H1 (cell line): ENCODE measurements at regions not wholly inside any gene's neighbourhood (a gene's known extent, or its start where the extent isn't known, plus 50 kb on each side); places are given as distances from the start of the nearest gene placed in this dataset.

Experiments used
- GABPA ChIP-seq: IDR thresholded peaks from 2 replicates; pipeline ENCODE4 v1.6.1; 2011; ENCODE audit warnings: mild to moderate bottlenecking, low read length, moderate library complexity, borderline replicate concordance; ENCODE audit not compliant: insufficient read depth
- JUN ChIP-seq: IDR thresholded peaks from 2 replicates; pipeline ENCODE4 v1.6.1; 2011; ENCODE audit warnings: low read depth, mild to moderate bottlenecking, improper control_type of control experiment, low read length
- PHF8 ChIP-seq: fragments of 200-600 bp; sonication (generic); conservative IDR thresholded peaks from 2 replicates; pipeline ENCODE4 v1.7.1; 2012; ENCODE audit warnings: low read depth, mild to moderate bottlenecking, inconsistent platforms, low read length, moderate library complexity

GRCh38 chr5:167952278-167952995 lies 339.0 kb upstream of the WWC1 start (continued):
- TF ChIP-seq JUN = no peak
- no peak for TF ChIP-seq GABPA
- no peak for TF ChIP-seq PHF8
